Natural killer cell (primary cell): ENCODE measurements at regions not wholly inside any gene's neighbourhood (a gene's known extent, or its start where the extent isn't known, plus 50 kb on each side); places are given as distances from the start of the nearest gene placed in this dataset.

Experiments
- ATAC-seq, 3 donors: fragments of 150-1000 bp in 2 of 3; fragments of 200-7000 bp in 1 of 3; cut with Tn5 transposase; 1 replicate in 1 of 3; 2 replicates in 2 of 3; pipeline ENCODE4 v1.10.0; 2021; ENCODE audit warnings: mild to moderate bottlenecking in 2 of 3, moderate library complexity in 2 of 3
- DNase-seq, 2 donors: peaks; one replicate each; pipeline versions ENCODE4 v3.0.0 to v3.0.0-alpha.2; 2013 to 2021; ENCODE audit warnings: mixed read lengths in 1 of 2
- H3K27ac ChIP-seq: one replicate; pipeline ENCODE4 v1.5.1; 2013; ENCODE audit warnings: mild to moderate bottlenecking, low read length
- H3K27me3 ChIP-seq: one replicate; pipeline ENCODE4 v1.6.1; 2013; ENCODE audit warnings: low read length; ENCODE audit not compliant: control insufficient read depth, insufficient read depth
- H3K36me3 ChIP-seq: one replicate; pipeline ENCODE4 v1.6.1; 2013; ENCODE audit warnings: low read length; ENCODE audit not compliant: control insufficient read depth, insufficient read depth
- H3K4me1 ChIP-seq: one replicate; pipeline ENCODE4 v1.6.1; 2013; ENCODE audit warnings: low read length; ENCODE audit not compliant: control insufficient read depth, insufficient read depth
- H3K4me3 ChIP-seq: one replicate; pipeline ENCODE4 v1.5.1; 2013; ENCODE audit warnings: low read length
- H3K9me3 ChIP-seq: one replicate; pipeline ENCODE4 v1.6.1; 2013; ENCODE audit warnings: low read length; ENCODE audit not compliant: control insufficient read depth, insufficient read depth
- H3K27ac Mint-ChIP-seq, 2 donors: one replicate each; pipeline ENCODE4 v1.8.0; 2022; ENCODE audit warnings: mild to moderate bottlenecking in 2 of 2, mixed read lengths in 2 of 2, moderate library complexity in 1 of 2
- H3K27me3 Mint-ChIP-seq, 2 donors: one replicate each; pipeline ENCODE4 v1.8.0; 2022; ENCODE audit warnings: low read depth in 2 of 2, mixed read lengths in 2 of 2
- H3K36me3 Mint-ChIP-seq: one replicate; pipeline ENCODE4 v1.8.0; 2022; ENCODE audit warnings: mixed read lengths
- H3K4me1 Mint-ChIP-seq, 2 donors: one replicate each; pipeline ENCODE4 v1.8.0; 2022; ENCODE audit warnings: mixed read lengths in 2 of 2
- H3K4me3 Mint-ChIP-seq: one replicate; pipeline ENCODE4 v1.8.0; 2022; ENCODE audit warnings: mild to moderate bottlenecking, moderate library complexity, mixed read lengths
- H3K9me3 Mint-ChIP-seq, 2 donors: one replicate each; pipeline ENCODE4 v1.8.0; 2022; ENCODE audit warnings: mixed read lengths in 2 of 2
- CTCF ChIP-seq: fragments of 200-600 bp; IDR thresholded peaks from one replicate; pipeline ENCODE4 v1.8.0; 2022; ENCODE audit warnings: antibody characterized with exemption
- WGBS: methylation state at CpG from one replicate; pipeline ENCODE4 v1.1.7; 2013; ENCODE audit warnings: missing lambda C conversion rate; ENCODE audit not compliant: insufficient coverage; 5-methylcytosine and 5-hydroxymethylcytosine counted together
- intact Hi-C: fragments of 100-400 bp; cut with micrococcal nuclease; formaldehyde crosslinking; loops from one replicate; pipeline ENCODE4 v1.14.2; 2022

- H3K27me3 ChIP-seq: peaks cover 2% of the 10 kb centered on the region
- Mint-ChIP-seq H3K4me1 (no peaks in the 10 kb centered on the region), H3K36me3 (no peaks in the 10 kb centered on the region), H3K27me3 (peaks cover 18 to 33% of the 10 kb centered on the region in 2 donors), H3K9me3 (no peaks in the 10 kb centered on the region), H3K4me3 (no peak overlapping the region), H3K27ac (no peak overlapping the region)
- no peak for TF ChIP-seq CTCF
- H3K4me3 ChIP-seq: no peak overlapping the region
- H3K27ac ChIP-seq: no peak overlapping the region
- H3K36me3 ChIP-seq: no peaks in the 10 kb centered on the region
- no peaks in the 10 kb centered on the region for H3K9me3 ChIP-seq
- intact Hi-C loops: no loop called here
- ATAC-seq: no peak
- H3K4me1 ChIP-seq: no peaks in the 10 kb centered on the region
- DNase-seq: no peak
Observed at GRCh38 chr2:70397186-70397585, 95.3 kb upstream of the FAM136A start.

GRCh38 chr2:70396612-70397011 is 94.7 kb upstream of the FAM136A start:
- H3K27me3 ChIP-seq: peaks cover 2% of the 10 kb centered on the region
- Mint-ChIP-seq H3K9me3 (no peaks in the 10 kb centered on the region), H3K27ac (no peak overlapping the region), H3K4me3 (no peak overlapping the region), H3K27me3 (peaks cover 18 to 33% of the 10 kb centered on the region in 2 donors), H3K36me3 (no peaks in the 10 kb centered on the region), H3K4me1 (no peaks in the 10 kb centered on the region)
- no peak for ATAC-seq
- no peak for DNase-seq
- WGBS: 22% methylated on average over 5 of the region's 5 CpGs
- no peak overlapping the region for H3K27ac ChIP-seq
- H3K4me3 ChIP-seq: no peak overlapping the region
- no peaks in the 10 kb centered on the region for H3K4me1 ChIP-seq
- H3K9me3 ChIP-seq: no peaks in the 10 kb centered on the region
- intact Hi-C loops: no loop called here
- TF ChIP-seq CTCF: no peak
- H3K36me3 ChIP-seq: no peaks in the 10 kb centered on the region

GRCh38 chr2:70393881-70394280 is 92.0 kb upstream of the FAM136A start:
- H3K27ac Mint-ChIP-seq: no peak overlapping the region
- H3K36me3 Mint-ChIP-seq: no peaks in the 10 kb centered on the region
- no peak for TF ChIP-seq CTCF
- H3K27me3 Mint-ChIP-seq: peaks cover 18 to 25% of the 10 kb centered on the region in 2 donors
- ATAC-seq (no peak), DNase-seq (no peak)
- intact Hi-C loops: no loop called here
- H3K4me1 Mint-ChIP-seq: no peaks in the 10 kb centered on the region
- H3K36me3 ChIP-seq: no peaks in the 10 kb centered on the region
- H3K27me3 ChIP-seq: peaks cover 2% of the 10 kb centered on the region
- no peaks in the 10 kb centered on the region for H3K9me3 Mint-ChIP-seq
- H3K4me1 ChIP-seq: no peaks in the 10 kb centered on the region
- H3K27ac ChIP-seq: no peak overlapping the region
- H3K4me3 Mint-ChIP-seq: no peak overlapping the region
- WGBS: 99% methylated on average over 3 of the region's 3 CpGs
- H3K4me3 ChIP-seq: no peak overlapping the region
- H3K9me3 ChIP-seq: no peaks in the 10 kb centered on the region

GRCh38 chr2:70391988-70392387 is 90.1 kb upstream of the FAM136A start:
- WGBS: 90% methylated on average over 1 of the region's 1 CpG
- Histone ChIP-seq H3K4me1 (no peaks in the 10 kb centered on the region), H3K27ac (no peak overlapping the region), H3K4me3 (no peak overlapping the region), H3K27me3 (no peaks in the 10 kb centered on the region), H3K36me3 (no peaks in the 10 kb centered on the region), H3K9me3 (no peaks in the 10 kb centered on the region)
- DNase-seq (no peak), ATAC-seq (no peak)
- intact Hi-C loops: no loop called here
- no peak for TF ChIP-seq CTCF
- H3K4me3 Mint-ChIP-seq: no peak overlapping the region
- peaks cover 6 to 11% of the 10 kb centered on the region in 2 donors for H3K27me3 Mint-ChIP-seq
- no peaks in the 10 kb centered on the region for H3K36me3 Mint-ChIP-seq
- H3K4me1 Mint-ChIP-seq: no peaks in the 10 kb centered on the region
- no peak overlapping the region for H3K27ac Mint-ChIP-seq
- H3K9me3 Mint-ChIP-seq: no peaks in the 10 kb centered on the region
